ENCODE measurements at regions not wholly inside any gene's neighbourhood (a gene's known extent, or its start where the extent isn't known, plus 50 kb on each side); places are given as distances from the start of the nearest gene placed in this dataset.

DNA sequence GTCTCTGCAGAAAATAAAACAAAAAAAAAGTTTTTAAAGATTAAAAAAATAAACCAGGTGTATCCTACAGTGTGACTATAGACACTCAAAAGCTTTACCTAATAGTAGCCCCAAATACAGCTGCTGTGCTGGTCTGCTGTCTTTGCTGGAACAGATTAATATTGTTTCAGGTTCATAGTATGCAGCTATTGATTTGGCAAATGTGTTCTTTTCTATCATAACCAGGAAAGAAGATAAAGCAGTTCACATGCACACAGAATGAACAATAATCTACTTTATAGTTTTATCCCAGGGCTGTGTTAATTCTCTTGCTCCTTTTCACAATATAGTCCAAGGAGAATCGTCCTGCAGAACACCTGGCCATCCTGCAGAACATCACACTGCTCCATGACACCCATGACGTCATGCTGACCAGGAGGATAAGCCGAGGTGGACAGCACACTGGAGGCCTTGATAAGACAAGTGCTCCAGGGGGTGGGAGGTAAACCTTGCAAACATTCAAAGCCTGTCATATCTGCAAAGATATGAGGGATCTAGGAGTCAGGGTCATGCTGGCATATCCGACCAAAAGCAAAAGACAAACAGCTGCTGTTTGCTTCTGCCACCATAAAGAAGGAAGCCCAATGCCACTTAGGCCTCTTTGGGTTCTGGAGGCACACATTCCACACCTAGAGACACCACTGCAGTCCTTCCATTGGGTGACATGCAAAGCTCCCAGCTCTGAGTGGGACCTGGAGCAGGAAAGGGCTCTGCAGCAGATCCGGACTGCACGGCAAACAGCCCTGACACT, 86.1 kb upstream of the SLC2A1 start:
- TF ChIP-seq, protein P1, sequence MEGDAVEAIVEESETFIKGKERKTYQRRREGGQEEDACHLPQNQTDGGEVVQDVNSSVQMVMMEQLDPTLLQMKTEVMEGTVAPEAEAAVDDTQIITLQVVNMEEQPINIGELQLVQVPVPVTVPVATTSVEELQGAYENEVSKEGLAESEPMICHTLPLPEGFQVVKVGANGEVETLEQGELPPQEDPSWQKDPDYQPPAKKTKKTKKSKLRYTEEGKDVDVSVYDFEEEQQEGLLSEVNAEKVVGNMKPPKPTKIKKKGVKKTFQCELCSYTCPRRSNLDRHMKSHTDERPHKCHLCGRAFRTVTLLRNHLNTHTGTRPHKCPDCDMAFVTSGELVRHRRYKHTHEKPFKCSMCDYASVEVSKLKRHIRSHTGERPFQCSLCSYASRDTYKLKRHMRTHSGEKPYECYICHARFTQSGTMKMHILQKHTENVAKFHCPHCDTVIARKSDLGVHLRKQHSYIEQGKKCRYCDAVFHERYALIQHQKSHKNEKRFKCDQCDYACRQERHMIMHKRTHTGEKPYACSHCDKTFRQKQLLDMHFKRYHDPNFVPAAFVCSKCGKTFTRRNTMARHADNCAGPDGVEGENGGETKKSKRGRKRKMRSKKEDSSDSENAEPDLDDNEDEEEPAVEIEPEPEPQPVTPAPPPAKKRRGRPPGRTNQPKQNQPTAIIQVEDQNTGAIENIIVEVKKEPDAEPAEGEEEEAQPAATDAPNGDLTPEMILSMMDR (IDR thresholded peaks at IDR 0.05; ENCODE audit: insufficient read depth, low read depth, low read length), result no peak
- TF ChIP-seq EZH2 (IDR thresholded peaks at IDR 0.05; ENCODE audit: insufficient read depth, low read length), result no peak
